HG03469 (cell line): ENCODE measurements at regions not wholly inside any gene's neighbourhood (a gene's known extent, or its start where the extent isn't known, plus 50 kb on each side); places are given as distances from the start of the nearest gene placed in this dataset.

Source experiments
- ATAC-seq: cut with Tn5 transposase; IDR thresholded peaks from one replicate; pipeline ENCODE4 v1.9.1; 2021; ENCODE audit warnings: mild to moderate bottlenecking, moderate library complexity, moderate number of reproducible peaks; ENCODE audit not compliant: unreplicated experiment

- ATAC-seq, result no peak
Measured at GRCh38 chr11:109342261-109342660, 79.7 kb upstream of the C11orf87 start.

- ATAC-seq, result no peak
Measured at GRCh38 chr11:109343242-109343641, 78.7 kb upstream of the C11orf87 start.

GRCh38 chr11:109347304-109347703 is 74.7 kb upstream of the C11orf87 start:
- ATAC-seq, result no peak

- ATAC-seq, result no peak
Measured at GRCh38 chr11:109349276-109350080, 72.5 kb upstream of the C11orf87 start.

GRCh38 chr11:109350091-109350490 is 71.9 kb upstream of the C11orf87 start:
- ATAC-seq, result no peak

- no peak for ATAC-seq
Measured at GRCh38 chr11:109362059-109362458, 59.9 kb upstream of the C11orf87 start.

GRCh38 chr11:109363682-109364081 is 58.3 kb upstream of the C11orf87 start:
- no peak for ATAC-seq

- no peak for ATAC-seq
Measured at GRCh38 chr11:109364851-109365250, 57.1 kb upstream of the C11orf87 start.

GRCh38 chr11:109371444-109372176 is 50.4 kb upstream of the C11orf87 start:
- no peak for ATAC-seq
